Activated CD4-positive, alpha-beta T cell treated with anti-CD3 and anti-CD28 coated beads, Interleukin-2, amount 50 U/mL, for 4 hours (primary cell): ENCODE measurements at regions not wholly inside any gene's neighbourhood (a gene's known extent, or its start where the extent isn't known, plus 50 kb on each side); places are given as distances from the start of the nearest gene placed in this dataset.

Experiments
- DNase-seq, 2 experiments: peaks; one replicate each; pipeline ENCODE4 v3.0.0-alpha.2; 2020

DNA sequence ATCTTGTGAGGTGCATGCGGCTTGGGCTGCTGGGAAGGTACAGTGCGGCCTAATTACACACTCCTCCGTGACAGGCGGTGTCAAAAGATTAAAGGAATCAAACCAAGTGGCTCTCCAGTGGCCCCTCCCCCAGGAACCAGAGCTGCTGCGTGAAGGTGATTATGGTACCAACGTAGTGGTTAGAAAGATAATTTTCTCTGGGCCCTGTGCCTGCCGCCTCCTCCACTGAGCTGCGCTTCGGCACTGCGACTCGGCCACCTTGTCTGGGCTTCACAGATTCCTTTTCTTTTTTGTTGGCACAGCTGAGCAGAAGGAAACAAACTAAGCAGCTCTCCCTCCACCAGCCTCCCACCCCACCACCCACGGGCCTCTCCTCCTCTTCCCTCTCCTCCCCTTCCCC lies 113.2 kb upstream of the SDK2 start:
- DNase-seq = no peak

DNA sequence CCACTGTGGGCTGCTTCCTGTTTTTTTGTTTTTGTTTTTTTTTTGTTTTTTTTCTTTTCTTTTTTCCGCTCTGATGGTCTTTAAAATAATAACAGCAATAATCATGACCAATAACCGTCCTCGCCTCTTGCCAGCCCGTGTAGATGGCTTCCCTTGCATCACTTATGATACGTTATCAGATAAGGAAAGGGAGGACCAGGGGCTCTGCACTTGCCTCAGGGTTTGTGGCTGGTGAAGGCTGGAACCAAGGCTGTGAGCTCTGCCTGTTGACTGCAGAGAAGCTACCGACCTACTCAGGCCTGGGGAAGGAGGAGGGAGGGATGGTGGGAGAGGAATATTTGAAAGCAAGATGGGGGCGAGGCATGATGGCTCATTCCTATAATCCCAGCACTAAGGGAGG lies 114.0 kb upstream of the SDK2 start:
- DNase-seq = no peak

DNA sequence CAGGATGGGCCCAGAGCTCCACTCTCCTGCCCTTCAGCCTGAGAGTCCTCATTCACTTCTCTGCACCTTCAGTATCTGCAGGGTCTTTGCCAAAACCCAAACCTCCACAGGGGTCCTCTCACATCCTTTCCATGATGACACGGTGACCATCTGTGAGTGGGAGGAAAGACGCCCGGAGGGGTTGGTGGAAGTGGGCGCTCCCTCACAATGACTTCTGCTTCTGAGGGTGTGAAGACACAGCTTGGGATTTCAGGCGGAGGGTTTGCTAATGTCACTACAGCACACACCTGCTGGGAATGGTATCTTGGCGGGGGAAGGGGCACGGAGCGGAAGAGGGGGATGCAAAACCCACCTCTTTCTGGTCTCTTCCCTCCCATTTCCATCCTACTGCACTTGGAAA lies 115.1 kb upstream of the SDK2 start:
- no peak for DNase-seq

DNA sequence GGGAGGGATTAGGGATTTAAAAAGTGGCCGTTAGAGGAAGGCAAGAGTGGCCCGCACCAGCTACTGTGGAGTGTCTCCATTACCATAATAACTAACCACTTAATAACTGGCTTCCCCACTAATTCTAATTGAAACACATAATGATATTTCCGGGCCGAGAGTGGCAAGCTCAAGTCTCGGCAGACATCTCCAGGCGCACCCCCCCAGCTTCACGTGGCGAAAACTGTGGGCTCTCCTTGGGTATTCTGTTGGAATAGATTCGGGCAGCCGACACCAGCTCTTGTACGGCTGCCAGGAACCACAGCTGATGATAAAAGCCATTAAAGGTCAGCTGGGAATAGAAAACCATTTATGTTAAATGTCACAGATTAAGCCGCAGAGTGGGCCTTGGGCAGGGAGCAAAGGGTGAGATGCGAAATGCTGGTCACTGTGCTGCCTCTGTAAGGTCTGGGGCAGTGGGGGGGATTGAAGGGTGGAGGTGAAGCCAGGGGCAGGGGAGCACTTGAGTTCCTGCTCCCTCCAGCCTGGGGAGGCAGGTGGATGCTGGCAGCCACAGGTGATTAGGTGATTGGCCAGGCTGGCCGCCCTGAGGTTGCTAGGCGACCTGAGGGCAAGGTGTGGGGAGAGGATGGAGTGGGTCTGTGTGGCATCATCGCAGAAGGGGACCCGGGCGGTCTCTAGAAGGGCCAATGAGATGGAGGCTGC lies 115.6 kb upstream of the SDK2 start:
- no peak for DNase-seq

DNA sequence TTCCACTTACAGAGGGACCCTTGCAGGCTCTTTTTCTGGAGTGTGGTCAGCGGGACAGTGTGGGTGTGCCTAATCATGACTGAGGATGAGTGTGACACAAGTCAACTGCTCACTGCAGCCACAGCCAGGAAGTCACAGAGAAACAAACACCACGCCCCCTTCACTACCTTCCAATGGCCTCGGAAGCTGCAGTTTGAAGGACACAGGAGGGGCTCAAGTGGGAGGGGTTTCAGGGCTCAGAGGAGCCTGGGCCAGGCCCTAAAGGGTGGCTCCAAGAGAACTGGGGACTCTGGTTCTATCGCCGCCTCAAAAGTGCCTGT lies 116.2 kb upstream of the SDK2 start:
- DNase-seq = no peak

DNA sequence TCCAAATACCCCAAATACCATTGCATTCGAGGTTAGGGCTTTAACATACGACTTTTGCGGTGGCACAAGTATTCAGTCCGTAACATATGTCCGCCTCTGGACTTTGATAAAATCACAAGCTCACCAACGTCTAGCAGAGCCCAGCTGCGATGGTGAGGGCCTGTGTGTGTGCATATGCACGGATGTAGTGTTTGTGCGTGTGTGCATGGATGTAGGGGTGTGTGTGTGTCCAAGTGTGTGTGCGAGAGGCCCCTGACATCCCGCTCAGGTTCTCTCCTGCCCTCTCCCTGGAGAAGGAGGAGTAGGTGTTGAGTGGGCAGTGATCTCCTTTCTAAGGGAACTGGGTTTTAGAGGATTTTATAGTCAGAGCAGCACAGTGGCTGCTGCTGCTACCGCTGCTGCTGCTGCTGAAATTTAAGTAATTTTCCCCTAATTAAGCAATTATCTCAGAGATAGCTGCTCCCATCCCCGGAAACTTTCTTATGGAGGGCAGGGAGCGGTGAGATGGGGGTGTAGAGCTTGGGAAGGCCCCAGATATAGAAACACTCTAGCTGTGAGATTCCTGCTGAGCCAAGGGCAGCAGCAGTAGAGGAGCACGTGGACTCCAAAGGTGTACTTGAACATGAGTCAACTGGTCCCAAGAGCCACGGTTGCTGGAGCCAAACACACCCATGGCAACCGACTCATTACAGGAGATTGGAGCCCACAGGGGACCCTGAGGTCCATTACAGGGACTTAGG lies 121.7 kb upstream of the SDK2 start:
- DNase-seq = no peak

DNA sequence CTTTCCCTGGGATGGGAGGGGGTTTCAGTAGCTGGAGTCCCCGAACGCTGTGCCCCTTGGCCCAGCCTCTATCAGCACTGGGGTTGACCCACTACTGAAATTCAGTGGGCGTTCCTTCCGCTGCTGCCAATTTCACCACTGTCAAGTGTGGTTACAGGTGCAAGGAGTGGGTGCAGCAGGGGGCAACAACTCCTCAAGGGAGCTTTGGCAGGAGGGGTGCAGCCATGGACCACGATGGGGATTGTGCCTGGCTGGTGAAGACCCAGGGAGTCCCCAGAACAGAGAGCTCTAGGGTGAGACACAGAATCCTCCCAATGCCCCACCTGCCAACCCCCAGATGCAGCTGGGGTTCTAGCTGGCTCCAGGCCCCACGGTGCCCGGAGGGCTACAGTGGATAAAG lies 123.5 kb upstream of the SDK2 start:
- no peak for DNase-seq

DNA sequence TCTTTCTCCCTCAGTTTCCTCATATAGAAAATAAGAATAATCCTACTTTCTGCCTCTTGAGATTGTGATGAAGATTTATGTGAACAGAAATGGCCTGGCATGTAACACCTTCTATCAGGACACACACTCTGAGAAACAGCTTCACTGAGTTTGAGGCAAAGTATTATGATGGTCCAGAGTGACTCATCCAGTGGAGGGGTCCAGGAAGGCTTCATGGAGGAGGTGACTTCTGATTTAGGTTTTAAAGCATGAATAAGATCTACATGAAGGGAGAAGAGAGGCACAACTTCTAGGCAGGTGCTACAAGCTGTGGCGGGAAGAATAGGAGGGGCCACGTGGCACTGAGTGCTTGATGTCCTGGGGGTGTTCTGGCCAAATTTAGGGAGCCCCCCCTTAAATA lies 124.4 kb upstream of the SDK2 start:
- no peak for DNase-seq

DNA sequence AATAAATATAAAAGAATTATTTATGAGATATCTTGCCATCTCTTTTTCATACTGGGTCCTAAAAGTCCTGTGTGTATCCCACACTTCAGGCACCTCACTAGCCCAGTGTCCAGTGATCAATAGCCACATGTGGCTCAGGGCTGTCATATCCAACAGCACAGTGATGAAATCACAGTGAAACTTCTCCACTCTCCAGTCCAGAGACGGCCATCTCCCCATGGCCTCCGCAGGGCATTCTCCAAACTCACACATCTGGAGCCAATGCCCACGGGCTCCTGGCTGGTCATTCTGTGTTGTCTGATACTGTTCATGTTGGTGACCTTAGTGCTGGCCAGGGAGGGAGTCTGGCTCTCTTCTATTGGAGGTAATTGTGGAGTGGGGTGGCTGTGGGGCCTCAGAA lies 125.2 kb upstream of the SDK2 start:
- DNase-seq = no peak

DNA sequence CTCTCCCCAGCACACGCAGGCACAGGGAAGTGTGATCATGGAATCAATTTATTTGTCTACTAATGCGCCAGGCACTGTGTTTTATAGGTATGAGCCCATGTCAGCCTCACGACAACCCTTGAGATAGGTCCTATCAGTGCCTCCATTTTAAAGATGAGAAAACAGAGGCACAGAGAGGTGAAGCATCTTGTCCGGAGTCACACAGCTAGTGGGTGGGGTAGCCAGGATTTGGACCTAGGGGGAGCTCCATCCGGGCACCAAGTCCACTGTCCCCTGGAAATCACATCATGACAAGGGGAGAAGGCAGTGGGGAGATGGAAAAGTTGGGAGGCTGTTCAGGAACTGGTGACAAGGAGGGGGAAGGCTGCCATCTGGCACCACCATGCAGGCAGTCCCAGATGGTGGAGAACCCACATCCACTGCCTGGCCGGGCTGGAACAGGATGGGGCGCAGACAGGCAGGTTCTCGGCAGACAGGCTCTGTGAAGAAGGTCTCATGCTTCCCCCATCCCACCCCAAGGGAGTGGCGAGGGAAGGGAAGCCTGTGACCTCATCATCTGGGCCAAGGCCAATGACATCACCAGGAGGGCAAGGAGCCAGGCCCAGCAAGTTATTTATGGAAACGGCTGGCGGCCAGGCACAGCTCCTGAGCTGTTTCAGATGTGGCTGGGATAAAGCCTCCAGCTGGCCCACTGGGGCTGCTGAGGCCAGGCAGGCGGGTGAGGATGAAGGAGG lies 126.0 kb upstream of the SDK2 start:
- DNase-seq = no peak

DNA sequence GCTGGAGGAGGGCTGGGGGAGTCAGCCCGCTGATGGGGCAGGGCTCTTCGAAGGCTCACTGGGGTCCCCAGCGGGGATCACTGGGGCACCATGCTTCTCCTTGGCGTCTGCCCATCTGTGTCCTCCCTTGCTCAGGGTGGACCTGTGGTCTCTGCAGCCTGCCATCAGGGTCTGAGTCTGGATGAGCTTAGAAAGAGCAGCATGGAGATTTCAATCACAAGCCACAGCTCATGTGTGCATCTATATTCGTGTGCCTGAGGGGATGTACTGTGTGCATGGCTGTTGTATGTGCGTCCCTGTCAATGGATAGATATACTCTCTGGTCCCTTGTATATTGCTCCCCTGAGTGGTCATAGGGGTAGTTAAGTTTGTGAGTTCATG lies 126.6 kb upstream of the SDK2 start:
- no peak for DNase-seq

DNA sequence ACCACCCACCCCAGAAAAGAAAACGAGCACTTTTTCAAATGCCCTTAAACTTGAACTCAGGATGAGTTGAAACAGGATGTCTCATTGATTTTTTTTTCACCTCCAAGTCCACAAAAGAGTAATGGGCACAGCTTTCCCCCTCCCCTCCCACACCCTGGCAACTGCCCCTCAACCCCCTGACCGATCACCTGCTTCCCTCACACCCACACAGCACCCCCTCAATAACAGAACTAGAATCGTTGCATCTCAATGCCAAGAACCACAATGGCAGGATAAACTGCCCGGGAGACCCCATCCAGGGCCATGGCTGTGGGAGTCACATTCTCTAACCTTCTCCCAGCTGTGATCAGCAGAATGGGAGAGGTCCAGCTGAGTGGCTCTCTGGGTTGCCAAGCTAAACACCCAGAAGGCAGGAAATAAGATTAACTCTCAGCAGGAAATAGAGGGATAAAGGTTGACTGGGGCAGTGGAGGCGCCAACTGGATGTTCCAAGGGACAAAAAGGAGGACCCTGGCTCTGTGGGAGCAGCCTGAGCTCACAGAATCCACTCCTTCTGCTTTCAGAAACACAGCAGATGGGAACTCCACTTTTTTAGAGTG lies 128.0 kb upstream of the SDK2 start:
- DNase-seq = no peak

DNA sequence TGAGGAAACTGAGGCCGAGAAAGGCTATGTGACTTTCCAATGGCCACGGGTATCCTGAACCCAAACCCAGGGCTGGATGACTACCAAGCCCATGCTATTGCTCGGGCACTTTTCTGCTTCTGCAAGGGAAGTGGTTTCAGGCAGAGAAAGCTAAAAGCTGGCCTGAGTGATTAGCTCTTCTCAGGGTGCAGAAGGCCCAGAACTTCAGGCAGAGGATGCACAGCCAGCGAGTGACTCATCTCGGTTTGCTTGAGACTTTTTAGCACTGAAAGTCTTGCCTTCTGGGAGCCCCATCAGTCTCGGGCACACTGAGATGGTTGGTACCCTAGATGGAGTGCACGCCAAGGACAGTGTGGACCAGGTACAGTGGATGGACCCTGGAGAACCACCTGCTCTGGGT lies 129.5 kb upstream of the SDK2 start:
- DNase-seq = no peak

DNA sequence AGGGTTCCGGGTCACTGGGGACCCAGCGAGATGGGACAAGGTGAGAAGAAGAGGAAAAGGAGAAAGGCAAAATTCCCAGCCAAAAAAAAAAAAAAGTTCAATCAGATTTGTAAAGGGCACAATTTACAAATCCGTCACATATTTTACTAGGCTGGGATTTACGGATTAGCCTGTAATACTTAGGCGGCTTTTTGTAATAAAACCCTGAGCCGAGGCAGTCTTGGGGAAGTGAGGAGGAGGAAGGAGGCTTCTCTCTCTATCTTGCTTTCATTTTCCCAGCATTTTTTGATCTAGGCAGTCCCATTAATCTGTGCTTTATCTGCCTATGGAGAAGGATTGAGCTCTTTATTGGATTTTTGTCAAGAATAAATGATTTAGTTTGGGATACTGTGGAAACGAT lies 130.6 kb upstream of the SDK2 start:
- DNase-seq = no peak

DNA sequence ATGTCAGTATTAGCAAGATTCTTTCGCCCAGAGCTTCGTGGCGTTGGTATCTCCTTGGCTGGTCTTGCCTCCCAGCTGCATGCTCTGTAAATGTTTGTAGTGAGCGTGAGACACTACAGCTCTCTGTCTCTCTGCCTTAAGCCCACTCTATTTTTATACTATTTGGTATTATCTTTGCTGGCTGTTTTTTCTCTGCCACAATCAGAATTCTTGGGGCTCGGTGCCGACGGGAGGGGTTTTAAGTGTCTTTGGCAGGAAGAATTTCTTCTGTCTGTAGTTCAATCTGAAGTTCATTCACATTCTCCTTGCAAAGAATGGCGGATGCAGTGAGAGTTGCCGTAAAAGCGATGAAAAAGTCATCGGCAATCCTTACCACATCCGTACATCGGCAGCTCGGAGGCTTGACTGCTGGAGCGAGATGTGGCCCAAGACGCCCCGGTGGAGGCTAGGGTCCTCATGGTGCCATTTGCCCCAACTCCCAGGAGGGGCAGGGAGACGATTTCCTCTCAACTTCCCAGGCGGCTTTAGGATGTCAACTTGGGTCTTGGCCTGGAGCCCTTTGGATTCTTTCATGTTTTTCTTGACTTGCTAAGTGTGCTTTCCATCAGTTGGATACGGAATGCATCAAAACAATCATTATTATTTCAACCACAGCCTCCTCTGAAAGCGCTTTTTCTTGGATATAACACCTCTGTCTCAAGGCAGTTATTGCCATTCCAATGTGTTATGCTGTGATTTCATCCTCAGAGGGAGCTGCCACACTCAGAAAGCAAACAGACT lies 132.3 kb upstream of the SDK2 start:
- no peak for DNase-seq

DNA sequence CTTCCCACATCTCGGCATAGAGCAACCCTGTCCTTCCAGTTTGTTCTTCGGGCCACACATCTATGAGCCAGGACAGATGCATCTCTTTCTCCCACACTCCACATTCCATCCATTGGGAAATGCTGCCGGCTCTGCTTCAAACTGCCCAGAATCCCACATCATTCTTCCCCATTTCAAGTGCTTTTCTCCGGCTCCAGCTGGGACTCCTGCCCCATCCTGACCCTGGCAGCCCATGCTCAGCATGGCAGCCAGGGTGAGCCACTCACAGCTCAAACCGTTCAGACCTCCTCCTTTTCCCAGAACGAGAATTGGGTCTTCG lies 132.8 kb upstream of the SDK2 start:
- no peak for DNase-seq

DNA sequence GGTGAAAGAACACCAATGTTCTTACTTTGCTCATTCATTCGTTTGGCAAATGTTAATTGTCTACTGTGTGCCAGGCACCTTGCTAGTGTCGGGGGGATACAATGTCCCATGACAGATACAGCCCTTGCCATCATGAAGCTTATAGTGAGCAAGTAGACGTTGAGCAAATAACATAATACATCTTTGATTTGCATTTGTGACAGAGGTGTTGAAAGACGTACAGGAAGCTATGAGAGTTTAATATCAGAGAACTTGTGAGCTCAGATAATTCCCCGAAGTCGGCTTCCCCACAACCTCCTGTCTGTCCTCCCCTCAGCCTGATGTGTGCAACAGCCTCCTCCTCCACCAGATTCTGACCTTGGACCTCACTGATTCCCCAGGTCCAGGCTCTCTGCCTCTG lies 138.0 kb upstream of the SDK2 start:
- no peak for DNase-seq

DNA sequence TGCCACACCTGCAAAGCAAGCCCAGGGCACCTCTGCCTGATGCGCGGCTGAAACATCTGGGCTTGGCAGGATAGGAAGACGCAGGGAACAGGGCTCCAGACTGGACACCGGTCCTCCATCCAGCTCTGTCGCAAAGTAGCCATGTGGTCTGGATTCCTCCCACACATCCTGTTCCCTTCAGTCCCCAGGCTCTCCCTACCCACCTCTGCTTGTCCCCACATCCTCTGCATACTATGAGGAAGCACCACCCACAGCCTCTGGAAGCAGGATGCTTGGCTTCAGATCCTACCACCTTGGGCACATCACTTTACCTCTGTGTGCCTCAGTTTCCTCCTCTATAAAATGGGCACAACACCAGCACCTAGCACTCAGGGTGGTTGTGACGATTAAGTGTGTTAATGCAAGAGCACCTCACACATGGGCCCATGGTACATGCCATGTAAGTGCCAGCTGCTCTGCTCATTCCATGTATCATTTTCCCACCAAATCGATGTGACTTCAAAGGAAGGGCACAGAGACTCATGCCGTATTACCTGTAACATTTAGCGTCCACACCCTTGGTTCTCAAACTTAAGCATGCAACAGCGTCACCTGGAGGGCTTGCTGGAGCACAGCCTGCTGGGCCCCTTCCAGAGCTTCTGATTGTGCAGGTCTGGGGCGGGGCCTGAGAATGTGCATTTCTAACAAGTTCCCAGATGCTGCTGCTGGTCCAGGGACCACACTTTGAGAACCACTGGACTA lies 138.6 kb upstream of the SDK2 start:
- DNase-seq = no peak

DNA sequence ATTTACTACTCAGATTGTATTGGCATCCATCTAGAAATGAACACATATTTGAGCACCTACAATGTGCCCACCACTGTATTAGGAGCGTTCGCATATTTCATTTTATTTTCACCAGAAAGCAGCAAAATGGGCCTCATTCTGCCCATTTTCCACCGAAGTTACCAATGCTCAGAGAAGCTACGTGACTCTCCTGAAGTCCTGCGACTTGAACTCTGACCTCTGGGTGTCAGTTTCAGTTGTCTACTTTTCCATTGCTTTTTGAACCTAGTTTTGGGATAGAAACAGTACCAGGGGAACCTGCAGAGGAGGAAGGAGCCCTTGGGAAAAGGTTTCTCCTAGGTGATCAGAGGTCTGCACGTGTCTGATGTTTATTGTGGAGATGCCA lies 139.1 kb upstream of the SDK2 start:
- no peak for DNase-seq

DNA sequence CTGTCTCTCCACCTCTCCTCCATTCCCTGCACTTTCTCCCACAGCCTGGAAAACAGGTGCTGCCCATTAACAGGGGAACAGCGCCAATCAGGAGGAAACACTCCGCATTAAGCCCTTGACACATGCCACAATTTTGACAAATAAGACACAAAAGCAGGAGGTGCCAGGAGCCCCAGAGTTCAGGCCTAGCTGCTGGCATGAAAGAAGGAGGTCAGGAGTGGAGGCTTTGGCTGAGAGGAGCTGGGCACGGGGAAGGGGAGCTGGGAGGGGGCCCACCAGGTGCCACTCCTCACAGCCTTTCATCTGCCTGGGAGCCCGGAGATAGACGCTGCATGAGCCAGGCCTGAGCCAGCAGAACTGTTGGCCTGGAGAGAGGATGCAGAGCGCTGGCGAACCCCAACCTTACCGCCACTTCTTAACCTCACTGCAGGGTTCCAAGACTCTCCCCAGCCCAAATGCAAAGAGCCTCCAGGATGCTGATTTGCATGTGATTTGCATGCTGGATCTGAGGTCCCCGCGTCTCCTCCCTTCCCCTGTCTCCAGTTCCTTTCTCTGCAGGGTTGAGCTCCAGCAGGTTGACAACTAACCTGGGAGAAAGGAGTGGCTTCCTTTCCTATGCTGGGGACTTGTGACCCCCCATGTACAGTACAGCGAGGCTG lies 139.8 kb upstream of the SDK2 start:
- no peak for DNase-seq

DNA sequence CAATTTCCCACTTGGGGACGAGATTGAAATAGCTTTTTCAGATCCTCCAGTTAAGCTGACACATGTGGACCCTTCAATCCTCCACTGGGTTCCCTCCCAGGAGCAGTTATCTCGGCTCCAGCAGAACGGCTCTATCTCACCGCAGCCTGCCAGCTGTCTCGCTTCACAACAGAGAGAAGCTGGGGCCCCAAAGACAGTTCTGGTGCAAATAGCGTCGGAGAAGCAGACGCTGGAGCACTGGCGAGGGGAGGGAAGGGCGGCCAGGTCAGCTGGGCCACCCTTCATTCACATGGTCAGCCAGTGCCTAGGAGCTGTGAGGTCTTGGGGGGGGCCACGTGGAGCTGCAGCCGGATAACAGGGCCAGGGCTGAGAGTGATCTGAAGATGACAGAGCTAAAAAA lies 141.3 kb upstream of the SDK2 start:
- no peak for DNase-seq
